Fibroblast of skin of right biceps (primary cell): ENCODE measurements at regions not wholly inside any gene's neighbourhood (a gene's known extent, or its start where the extent isn't known, plus 50 kb on each side); places are given as distances from the start of the nearest gene placed in this dataset.
"Not testable (repeated sequence)": the region's sequence is repeated elsewhere in the genome, so short reads cannot be mapped to it uniquely, and the experiment has no call there.

Source experiments
- DNase-seq: peaks from one replicate; pipeline ENCODE4 v3.0.0-alpha.2; 2013

- no peak for DNase-seq
Measured at GRCh38 chr2:78154586-78154985, 632.4 kb upstream of the LRRTM4 start.

- DNase-seq: no peak
Measured at GRCh38 chr2:78162202-78162601, 640.0 kb upstream of the LRRTM4 start.

- DNase-seq: not testable (repeated sequence)
Measured at GRCh38 chr2:78172157-78172556, 650.0 kb upstream of the LRRTM4 start.

GRCh38 chr2:78175645-78176044, 653.5 kb upstream of the LRRTM4 start:
- DNase-seq: no peak

- DNase-seq: no peak
Measured at GRCh38 chr2:78201064-78201575, 678.9 kb upstream of the LRRTM4 start.

- DNase-seq: no peak
Measured at GRCh38 chr2:78202366-78202765, 680.2 kb upstream of the LRRTM4 start.

GRCh38 chr2:78202986-78203670, 681.0 kb upstream of the LRRTM4 start:
- DNase-seq: no peak

- no peak for DNase-seq
Measured at GRCh38 chr2:78218066-78218465, 695.9 kb upstream of the LRRTM4 start.

- DNase-seq: no peak
Measured at GRCh38 chr2:78237704-78238103, 715.5 kb upstream of the LRRTM4 start.

- DNase-seq: no peak
Measured at GRCh38 chr2:78245394-78246135, 723.4 kb upstream of the LRRTM4 start.

GRCh38 chr2:78251708-78252107, 729.5 kb upstream of the LRRTM4 start:
- DNase-seq: no peak

GRCh38 chr2:78260861-78261260, 738.7 kb upstream of the LRRTM4 start:
- DNase-seq: no peak

- DNase-seq: no peak
Measured at GRCh38 chr2:78261454-78261853, 739.3 kb upstream of the LRRTM4 start.

- not testable (repeated sequence) for DNase-seq
Measured at GRCh38 chr2:78262089-78262488, 739.9 kb upstream of the LRRTM4 start.

GRCh38 chr2:78262713-78263375, 740.7 kb upstream of the LRRTM4 start:
- no peak for DNase-seq

- no peak for DNase-seq
Measured at GRCh38 chr2:78263571-78263970, 741.4 kb upstream of the LRRTM4 start.

GRCh38 chr2:78264130-78264529, 742.0 kb upstream of the LRRTM4 start:
- no peak for DNase-seq

- no peak for DNase-seq
Measured at GRCh38 chr2:78281164-78281563, 744.3 kb upstream of the REG3G start.

GRCh38 chr2:78290581-78291214, 734.8 kb upstream of the REG3G start:
- no peak for DNase-seq

- DNase-seq: no peak
Measured at GRCh38 chr2:78293768-78294167, 731.7 kb upstream of the REG3G start.

- DNase-seq: no peak
Measured at GRCh38 chr2:78301166-78301789, 724.2 kb upstream of the REG3G start.

GRCh38 chr2:78304678-78305077, 720.8 kb upstream of the REG3G start:
- DNase-seq: no peak

- no peak for DNase-seq
Measured at GRCh38 chr2:78309460-78309859, 716.0 kb upstream of the REG3G start.
